Colon (tissue), 2 donors: ENCODE measurements at regions not wholly inside any gene's neighbourhood (a gene's known extent, or its start where the extent isn't known, plus 50 kb on each side); places are given as distances from the start of the nearest gene placed in this dataset.
"Not testable (repeated sequence)": the region's sequence is repeated elsewhere in the genome, so short reads cannot be mapped to it uniquely, and the experiment has no call there.

Experiments
- FAIRE-seq: peaks from 2 replicates; lab custom pipeline; 2012; peaks lifted over from hg19 to GRCh38; lab: Jason Lieb, UNC
- donor health status: control.
- donor health status: control.

DNA sequence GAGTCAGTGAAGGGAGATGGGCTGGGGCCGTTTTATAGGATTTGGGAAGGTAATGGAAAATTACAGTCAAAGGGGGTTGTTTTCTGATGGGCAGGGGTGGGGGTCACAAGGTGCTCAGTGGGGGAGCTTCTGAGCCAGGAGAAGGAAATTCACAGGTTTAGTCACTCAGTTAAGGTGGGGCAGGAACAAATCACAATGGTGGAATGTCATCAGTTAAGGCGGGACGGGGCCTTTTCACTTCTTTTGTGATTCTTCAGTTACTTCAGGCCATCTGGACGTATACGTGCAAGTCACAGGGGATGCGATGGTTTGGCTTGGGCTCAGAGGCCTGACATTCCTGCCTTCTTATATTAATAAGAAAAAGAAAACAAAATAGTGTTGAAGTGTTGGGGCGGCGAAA is 408.5 kb downstream of the TENT5A start:
- not testable (repeated sequence) for FAIRE-seq

DNA sequence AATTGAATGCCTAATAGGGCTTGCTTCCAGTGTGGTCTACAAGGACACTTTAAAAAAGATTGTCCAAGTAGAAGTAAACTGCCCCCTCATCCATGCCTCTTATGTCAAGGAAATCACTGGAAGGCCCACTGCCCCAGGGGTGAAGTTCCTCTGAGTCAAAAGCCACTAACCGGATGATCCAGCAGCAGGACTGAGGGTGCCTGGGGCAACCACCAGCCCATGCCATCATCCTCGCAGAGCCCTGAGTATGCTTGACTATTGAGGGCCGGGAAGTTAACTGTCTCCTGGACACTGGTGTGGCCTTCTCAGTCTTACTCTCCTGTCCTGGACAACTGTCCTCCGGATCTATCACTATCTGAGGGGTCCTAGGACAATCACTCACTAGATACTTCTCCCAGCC is 411.5 kb downstream of the TENT5A start:
- no peak for FAIRE-seq

DNA sequence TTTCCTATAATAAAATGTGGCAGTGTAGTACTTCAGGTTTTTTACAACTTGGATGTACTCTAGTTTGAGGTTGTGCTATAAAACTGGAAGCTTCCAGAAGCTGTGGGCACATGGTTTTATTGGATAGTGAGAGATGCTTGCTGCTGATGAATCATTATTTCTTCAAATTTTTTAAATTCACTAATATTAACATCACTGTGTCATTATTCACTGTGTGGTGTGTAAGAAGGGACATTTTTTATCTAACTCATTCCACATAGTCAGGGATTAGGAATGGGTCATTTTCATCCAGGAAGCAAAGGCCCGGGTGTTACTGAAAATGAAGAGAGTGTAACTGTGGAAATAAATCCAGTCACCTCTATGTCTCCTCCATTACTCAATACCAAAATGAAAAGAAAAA is 421.0 kb downstream of the TENT5A start:
- no peak for FAIRE-seq

DNA sequence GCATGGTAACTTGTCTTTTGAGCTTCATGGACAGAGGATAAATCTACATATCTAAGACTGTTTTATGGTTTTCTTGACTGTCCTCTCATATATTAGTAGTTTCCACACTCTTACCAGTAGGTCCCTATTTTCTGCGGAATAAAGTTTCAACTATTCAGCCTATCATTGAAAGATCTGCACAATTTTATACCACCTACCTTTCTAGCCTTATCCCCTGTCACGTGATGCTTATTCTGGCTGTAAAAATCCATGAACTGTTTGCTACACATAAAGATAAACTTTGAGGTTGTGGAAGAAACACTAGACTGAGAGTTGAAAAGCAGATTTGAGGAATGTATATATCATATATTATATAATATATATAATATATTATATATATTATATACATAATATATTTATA is 423.8 kb downstream of the TENT5A start:
- FAIRE-seq: no peak

DNA sequence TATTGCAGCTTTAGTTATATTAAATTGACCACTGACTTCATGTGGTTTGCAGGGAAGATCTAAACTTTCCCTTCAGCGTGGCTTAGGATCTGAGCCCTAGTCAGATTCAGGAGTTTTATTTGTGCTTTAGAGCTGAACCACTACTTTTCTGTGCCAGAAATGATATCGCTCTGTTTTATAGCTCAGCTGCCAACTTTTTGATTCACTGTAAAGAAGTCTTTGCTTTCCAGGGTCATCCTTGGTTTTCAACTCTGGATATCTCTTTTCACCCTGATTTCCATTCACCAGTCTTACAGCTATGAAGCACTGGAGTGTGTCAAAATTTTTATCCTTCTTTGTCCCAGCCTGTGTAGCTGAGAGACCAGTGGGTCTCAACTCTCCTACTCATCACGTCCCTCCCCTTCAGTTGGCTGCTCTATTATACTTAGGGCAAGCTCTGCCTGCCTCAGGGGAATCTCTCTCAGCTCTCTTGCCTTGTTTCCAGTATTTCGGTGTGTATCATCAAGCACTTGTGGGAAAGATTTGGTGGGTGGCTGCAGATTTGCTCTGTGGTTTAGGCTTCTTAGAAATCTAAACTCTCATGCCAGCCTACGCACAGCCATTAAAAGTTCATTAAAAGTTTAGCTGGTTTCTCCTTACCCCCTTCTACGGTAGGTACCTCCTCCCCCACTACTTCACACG is 425.5 kb downstream of the TENT5A start:
- no peak for FAIRE-seq

DNA sequence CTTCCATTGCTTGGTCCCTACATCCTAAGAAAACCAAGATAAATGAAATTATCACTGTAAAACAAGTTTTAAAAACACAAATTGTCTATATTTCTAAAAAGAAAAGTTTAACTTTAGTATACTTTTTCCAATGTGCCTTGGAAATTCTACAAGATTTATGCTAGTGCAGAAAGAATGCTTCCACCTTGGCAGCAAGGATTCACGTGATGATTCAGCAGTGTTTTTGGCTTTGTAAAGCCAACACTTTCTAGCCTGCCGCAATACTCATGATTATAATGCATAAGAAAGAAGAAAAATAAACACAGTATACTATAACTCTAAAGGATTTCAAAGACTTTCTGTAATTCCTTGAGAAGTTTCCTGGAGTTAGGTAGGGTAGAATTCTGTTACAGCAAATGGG is 442.7 kb downstream of the TENT5A start:
- no peak for FAIRE-seq

DNA sequence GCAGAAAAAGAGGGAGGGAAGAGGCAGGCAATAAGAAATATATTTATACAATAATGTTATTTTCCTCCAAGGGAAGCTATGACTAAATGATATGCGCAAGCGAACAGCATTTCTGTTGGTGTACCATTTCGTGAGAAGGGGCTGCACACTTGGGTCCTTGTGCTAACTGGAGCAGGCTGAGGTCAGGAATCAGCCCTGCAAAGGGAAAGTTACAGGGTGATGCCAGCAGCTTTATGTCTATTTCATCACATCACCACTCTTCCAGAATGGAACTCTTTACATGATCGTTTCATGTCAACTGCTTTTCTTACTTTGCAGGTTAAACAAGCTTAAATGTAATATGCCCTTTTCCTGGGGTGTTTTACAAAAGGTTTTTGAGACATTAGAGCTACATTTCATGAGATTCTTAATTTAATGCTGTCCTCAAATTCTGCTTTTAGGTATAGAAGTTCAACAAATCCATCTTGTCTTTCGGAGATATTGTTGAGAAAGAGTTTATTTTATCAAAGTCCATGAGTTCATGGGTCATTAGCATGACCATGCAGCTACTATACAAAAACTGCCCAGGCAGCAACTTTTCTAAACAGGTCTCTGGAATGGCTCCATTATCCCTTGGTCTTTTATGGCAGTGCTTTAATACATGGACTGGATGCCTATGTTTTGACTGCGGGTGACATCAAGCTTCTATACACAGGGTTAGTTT is 443.8 kb downstream of the TENT5A start:
- no peak for FAIRE-seq

DNA sequence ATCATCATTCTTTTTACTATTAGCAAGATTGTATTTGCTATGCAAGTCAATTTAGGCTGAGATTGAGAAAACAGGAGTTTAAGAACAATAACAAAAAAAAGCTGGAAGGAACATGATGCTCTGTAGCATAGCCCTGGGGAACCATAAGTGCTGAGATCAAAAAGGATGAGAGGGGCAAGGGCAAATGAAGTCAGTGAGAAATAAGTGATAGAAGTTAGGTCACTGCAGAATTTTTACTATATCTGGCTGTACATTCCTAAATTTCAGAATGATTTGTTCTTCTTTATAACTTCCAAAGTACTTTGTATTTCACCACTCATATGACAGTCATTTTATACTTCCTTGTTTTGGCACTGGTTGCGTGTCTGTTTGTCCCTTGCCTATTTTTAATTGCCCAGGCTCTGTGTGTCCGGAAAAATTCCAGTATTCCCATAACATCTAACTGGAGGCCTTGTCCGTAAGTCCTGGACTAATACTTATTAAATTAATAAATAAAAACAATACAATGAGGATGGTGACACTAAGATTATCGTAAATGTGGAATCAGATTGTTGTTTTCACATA is 444.7 kb downstream of the TENT5A start:
- no peak for FAIRE-seq

DNA sequence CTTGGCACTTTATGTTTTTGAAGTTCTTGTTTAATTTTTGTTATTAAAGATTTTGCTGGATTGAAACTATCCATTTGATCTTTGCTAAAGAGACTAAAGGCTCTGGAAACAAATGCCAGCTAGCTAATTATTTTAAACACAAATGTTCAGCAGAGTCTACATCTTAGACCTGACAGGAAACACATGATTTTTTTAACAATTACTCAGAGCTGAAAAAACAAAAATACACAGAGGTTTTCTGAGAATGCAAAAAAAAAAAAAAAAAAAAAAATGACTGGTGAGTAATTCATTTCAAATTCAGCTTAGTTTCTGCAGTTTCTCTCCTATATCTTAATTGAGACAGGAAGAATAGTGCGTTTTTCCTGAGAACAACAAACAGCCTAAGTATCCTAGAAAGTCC is 448.0 kb downstream of the TENT5A start:
- FAIRE-seq: no peak

DNA sequence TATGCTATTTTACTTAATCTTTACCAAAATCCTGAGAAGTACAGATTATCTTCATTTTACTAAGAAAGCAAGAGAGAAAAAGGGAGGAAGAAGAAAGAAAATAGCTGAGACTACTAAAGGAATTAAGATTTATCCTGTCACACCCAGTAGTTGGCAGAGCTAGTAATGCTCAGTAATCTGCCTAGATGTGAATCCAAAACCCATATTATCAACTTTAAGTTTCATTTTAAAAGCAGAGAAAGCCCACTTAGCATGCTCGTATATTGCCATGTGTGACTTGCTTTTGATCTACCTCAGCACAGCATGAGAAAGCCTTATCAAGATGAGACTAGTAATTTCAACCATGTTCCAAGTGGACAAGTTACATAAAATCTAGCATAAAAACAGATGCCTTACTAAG is 451.5 kb downstream of the TENT5A start:
- FAIRE-seq: no peak

DNA sequence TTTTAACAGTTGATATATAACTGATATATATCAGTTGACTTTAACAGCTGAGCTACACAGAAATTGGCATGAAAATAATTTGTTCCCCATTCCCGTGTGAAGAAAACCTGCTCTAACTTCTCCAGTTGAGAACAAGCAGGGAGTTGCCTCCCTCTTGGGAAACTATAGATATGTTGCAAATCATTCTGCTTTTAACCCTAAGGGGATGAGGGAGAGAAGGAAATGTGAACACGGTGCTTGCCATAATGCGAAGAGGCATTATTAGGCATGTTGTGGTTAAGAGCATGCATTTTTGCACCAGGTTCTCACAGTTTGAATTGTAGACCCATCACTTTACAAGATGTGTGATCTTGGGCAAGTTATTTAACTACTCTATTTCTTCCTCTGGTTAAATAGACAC is 453.7 kb downstream of the TENT5A start:
- FAIRE-seq: no peak

DNA sequence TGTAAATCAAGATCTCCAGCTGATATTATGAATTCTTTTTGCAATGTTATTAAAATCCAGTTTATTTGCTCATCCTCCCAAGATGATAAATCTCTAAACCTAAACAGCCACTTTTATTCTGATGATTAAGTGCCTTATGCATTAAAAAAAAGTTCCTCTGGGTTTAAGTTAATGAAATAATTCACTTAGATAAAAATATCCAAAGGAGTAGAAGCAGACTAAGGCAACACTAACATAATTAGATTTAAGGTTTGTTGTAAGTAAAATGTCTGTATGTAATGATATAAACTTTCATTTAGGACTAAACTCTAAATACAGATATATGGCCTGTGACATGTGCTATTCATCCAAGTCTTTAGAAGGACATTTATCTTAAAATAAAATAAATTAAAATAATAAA is 457.2 kb downstream of the TENT5A start:
- no peak for FAIRE-seq

DNA sequence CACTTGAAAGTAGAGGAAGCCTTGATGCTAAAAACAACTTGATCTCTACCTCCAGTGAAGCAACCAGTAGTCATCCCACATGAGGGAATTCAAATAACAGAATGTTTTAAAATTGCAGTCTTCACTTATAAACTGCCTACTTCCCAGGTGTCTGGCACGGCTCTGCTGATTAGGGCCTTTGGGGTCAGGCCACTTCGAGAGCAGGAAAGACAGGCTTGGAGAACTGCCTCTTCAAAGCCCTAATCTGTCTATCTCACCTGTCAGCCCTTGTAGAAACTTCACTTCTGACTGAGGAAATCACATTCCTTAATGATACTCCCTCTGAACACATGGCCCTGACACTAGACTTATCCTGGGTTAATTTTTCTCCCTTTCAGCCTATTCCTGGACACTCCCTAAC is 458.6 kb downstream of the TENT5A start:
- FAIRE-seq: no peak

DNA sequence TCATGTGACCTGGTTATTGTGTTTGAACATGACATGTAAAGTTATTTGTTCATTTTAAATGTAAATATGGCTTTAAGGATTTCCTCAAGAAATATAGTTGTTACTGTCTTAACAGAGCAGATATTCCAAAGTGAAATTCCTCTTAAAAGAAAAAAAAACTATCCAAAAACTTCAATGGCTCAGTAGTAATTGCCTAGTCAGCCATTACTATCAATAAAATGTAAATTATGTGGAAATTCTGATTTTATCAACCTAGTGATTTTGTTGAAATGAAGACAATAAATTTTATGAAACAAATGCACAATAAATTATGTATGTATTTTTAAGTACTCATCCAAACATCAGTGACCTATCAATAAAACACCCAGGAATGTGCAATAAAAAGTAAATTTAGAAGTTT is 463.3 kb downstream of the TENT5A start:
- no peak for FAIRE-seq

DNA sequence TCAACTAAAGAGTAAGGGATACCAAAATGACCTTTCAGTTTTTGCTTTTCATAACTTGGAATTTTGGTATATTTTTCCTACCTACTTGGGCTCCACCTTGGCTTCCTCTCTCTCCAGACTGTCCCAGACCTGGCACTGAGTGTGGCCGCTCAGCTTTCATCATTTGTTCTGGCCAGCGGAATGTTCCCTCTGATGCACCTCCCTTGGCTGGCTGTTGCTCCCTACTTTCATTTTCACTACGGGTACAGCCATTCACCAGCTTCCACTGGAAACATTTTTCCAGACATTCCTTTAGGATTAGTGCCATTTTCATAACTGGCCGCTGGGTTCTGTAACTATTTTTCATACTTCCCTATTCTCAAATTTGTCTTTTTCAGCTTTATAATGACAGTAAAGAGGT is 487.4 kb downstream of the TENT5A start:
- no peak for FAIRE-seq

DNA sequence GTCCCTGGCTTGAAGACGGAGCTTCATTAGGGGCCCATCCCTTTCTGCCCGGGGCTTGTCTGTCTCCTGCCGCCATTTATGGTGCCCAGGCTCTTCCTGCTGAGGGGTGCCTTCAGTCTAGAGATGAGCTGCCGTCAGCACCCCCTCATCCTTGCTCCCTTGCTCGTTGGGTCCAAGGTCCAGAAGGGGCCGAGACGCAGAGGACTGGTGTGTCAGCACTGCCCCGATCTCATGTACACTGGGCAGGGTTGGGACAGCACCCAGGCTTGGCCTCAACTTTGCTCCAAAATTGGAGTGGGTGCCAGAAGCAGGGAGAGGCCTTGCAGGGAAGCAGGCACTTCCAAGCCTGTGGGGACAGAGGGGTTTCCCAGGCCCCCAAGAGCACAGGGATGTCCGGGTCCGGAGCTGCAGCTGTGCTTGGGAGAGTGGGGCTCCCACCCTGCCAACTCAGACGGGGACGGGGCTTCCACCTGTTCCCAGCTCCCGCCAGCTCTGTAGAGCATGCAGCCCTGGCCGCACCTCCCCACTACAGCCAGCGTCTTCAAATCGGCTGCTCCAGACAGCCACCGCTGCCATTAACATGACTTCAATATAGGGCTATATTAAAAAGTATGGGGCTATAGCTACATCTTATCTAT is 488.8 kb downstream of the TENT5A start:
- no peak for FAIRE-seq

DNA sequence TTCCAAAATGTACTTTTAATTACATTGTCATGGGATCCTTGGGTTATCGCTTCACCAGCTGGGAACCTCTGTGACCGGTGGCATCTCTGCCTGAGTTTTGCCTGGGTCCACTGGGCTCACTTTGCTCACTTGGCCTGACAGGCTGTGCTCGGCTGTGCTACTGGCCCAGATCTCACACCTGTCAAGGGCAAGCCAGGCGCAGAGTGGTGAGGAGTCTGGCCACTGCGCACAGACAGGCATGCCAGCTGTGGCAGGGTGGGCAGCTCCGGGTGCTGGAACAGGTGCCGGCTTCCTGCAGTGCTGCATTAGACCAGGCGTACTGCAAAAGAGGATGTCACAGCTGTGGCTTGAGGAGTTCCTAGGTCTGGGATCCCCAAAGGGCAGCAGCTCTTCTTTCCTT is 489.8 kb downstream of the TENT5A start:
- FAIRE-seq: no peak

DNA sequence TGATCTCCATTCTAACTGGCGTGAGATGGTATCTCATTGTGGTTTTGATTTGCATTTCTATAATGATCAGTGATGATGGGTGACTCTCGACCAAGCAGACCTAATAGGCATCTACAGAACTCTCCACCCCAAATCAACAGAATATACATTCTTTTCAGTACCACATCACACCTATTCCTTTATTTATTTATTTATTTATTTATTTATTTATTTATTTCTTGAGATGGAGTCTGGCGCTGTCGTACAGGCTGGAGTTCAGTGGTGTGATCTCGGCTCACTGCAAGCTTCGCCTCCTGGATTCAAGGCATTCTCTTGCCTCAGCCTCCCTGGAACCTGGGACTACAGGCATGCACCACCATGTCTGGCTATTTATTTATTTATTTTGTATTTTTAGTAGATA is 496.3 kb downstream of the TENT5A start:
- FAIRE-seq: not testable (repeated sequence)

DNA sequence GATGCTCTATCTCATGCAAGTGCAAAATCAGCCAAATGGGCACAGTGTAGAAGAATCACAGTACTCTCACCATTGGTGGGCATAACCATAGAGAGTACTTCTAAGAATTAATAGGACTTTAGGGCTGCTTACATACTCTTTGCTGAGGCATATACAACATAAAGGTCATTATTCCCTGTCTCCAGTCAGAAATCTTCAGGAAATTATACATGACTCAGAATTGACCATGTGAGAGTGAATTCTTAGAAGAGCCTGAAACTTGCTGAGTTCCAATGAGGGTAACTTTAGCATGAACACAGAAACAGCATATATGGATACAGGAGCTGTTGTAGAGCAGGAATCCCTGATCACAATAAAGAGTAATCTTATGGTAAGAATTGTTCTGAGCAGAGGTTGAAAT is 498.7 kb downstream of the TENT5A start:
- no peak for FAIRE-seq

DNA sequence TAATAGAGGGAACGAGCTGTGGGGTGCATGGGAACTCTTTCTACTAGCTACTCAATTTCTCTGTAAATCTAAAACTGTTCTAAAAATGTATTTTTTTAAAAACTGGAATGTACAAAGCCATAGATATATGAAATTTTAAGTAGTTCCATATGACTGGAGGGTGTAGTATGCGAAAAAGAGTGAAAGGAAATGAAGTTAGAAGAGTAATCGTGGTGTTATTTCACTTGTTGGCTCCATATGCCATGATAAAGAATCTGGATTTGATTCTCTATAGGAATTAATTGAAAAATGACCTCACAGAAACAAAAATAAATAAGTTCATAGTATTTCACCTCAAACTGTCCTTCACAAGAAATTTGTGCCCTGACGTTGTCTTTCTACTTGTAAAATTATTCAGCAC is 500.2 kb downstream of the TENT5A start:
- FAIRE-seq: no peak

DNA sequence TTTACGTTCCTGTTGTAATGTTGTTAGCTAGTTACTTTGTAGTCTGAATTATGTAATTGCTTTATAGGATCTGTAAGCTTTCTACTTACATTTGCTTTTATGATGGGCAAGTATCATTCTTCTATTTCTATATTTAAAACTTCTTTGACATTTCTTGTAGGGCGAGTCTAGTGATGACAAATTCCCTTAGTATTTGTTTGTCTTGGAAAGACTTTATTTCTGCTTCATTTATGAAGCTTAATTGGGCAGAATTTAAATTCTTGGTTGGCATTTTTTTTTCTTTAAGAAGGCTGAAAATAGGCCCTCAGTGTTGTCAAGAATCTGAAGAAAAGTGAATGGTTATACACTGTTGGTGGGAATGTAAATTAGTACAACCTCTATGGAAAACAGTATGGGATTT is 506.3 kb downstream of the TENT5A start:
- FAIRE-seq: no peak

DNA sequence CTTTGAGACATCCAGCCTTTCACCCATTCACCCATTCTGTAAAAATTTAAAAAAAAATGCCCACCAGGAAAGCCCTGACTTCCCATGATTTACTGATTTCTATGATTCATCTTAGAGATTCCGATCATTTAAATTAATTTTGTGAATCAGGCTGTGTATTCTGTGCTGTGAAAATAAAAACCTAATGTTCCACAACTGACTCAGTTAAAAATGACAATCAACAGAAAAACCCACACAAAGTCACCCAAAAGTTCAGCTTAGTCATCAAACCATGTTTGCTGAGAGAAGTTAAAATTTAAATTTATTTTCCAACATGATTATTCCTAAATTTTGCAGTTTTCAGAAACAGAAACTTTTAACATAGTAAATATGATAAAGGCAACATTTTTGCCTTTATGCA is 509.9 kb downstream of the TENT5A start:
- no peak for FAIRE-seq
